PC-9 (cell line): ENCODE measurements at regions not wholly inside any gene's neighbourhood (a gene's known extent, or its start where the extent isn't known, plus 50 kb on each side); places are given as distances from the start of the nearest gene placed in this dataset.

Experiments used
- BruUV-seq: library from RNA; stranded (reverse); fragments of 400-500 nt; replicated peaks from 2 replicates; lab custom pipeline; 2021; lab: Mats Ljungman, UMichigan
- CTCF ChIA-PET: fragments of 300-600 bp; sonication (Branson Sonifier 250); formaldehyde crosslinking; loops from one replicate; lab custom pipeline; 2022; ENCODE audit warnings: antibody characterized with exemption; lab: Charles Lee
- POLR2A ChIA-PET: fragments of 300-600 bp; sonication (Branson Sonifier 250); formaldehyde crosslinking; loops from one replicate; lab custom pipeline; 2022; ENCODE audit warnings: antibody characterized with exemption; ENCODE audit not compliant: unreplicated experiment; lab: Charles Lee
- DNase-seq, 2 experiments: peaks; one replicate each; pipeline versions ENCODE4 v3.0.0 to v3.0.0-alpha.2; 2015 to 2022; ENCODE audit warnings: mixed read lengths in 1 of 2
- H2AFZ ChIP-seq: fragments of 200-600 bp; sonication (generic); 2 replicates; pipeline ENCODE4 v1.8.1; 2017; ENCODE audit warnings: antibody characterized with exemption
- H3F3A ChIP-seq: fragments of 200-600 bp; sonication (generic); 2 replicates; pipeline ENCODE4 v1.8.1; 2017; ENCODE audit warnings: antibody characterized with exemption, mild to moderate bottlenecking, low read depth; ENCODE audit not compliant: insufficient read depth
- H3K27ac ChIP-seq: fragments of 200-600 bp; sonication (generic); 2 replicates; pipeline ENCODE4 v1.6.1; 2016; ENCODE audit warnings: mixed run types
- H3K27me3 ChIP-seq: fragments of 200-600 bp; sonication (generic); 2 replicates; pipeline ENCODE4 v1.6.1; 2016; ENCODE audit warnings: low read depth, mixed run types; ENCODE audit not compliant: insufficient read depth
- H3K36me3 ChIP-seq: fragments of 200-600 bp; sonication (generic); 2 replicates; pipeline ENCODE4 v1.6.1; 2016; ENCODE audit warnings: low read depth, mixed run types
- H3K4me1 ChIP-seq: fragments of 200-600 bp; sonication (generic); replicated peaks from 2 replicates; pipeline ENCODE4 v1.6.1; 2016; ENCODE audit warnings: mixed run types; ENCODE audit not compliant: insufficient read depth
- H3K4me2 ChIP-seq: fragments of 200-600 bp; sonication (generic); 2 replicates; pipeline ENCODE4 v1.6.1; 2017; ENCODE audit warnings: mixed run types
- H3K4me3 ChIP-seq: fragments of 200-600 bp; sonication (generic); 2 replicates; pipeline ENCODE4 v1.6.1; 2016; ENCODE audit warnings: mixed run types
- H3K79me2 ChIP-seq: fragments of 200-600 bp; sonication (generic); 2 replicates; pipeline ENCODE4 v1.6.1; 2017; ENCODE audit warnings: low read depth, mixed run types
- H3K9me2 ChIP-seq: fragments of 200-600 bp; sonication (generic); 2 replicates; pipeline ENCODE4 v1.8.1; 2017; ENCODE audit warnings: mild to moderate bottlenecking; ENCODE audit not compliant: insufficient read depth
- H3K9me3 ChIP-seq: fragments of 200-600 bp; sonication (generic); 2 replicates; pipeline ENCODE4 v1.8.1; 2016; ENCODE audit warnings: low read depth; ENCODE audit not compliant: insufficient read depth
- H4K20me1 ChIP-seq: fragments of 200-600 bp; sonication (generic); 2 replicates; pipeline ENCODE4 v1.8.1; 2017; ENCODE audit not compliant: insufficient read depth
- EZH2 ChIP-seq: fragments of 200-600 bp; sonication (generic); IDR thresholded peaks from 2 replicates; pipeline ENCODE4 v1.8.0; 2017; ENCODE audit warnings: antibody characterized with exemption, low read depth
- intact Hi-C: fragments of 100-400 bp; cut with micrococcal nuclease; formaldehyde crosslinking; loops from one replicate; pipeline ENCODE4 v1.10.0; 2022; ENCODE audit not compliant: unreplicated experiment
- TF ChIP-seq, protein P1 (sequence below): fragments of 200-600 bp; sonication (generic); conservative IDR thresholded peaks from 2 replicates; pipeline ENCODE4 v1.6.1; 2017; ENCODE audit warnings: mixed run types, antibody characterized with exemption, mild to moderate bottlenecking, moderate library complexity

DNA sequence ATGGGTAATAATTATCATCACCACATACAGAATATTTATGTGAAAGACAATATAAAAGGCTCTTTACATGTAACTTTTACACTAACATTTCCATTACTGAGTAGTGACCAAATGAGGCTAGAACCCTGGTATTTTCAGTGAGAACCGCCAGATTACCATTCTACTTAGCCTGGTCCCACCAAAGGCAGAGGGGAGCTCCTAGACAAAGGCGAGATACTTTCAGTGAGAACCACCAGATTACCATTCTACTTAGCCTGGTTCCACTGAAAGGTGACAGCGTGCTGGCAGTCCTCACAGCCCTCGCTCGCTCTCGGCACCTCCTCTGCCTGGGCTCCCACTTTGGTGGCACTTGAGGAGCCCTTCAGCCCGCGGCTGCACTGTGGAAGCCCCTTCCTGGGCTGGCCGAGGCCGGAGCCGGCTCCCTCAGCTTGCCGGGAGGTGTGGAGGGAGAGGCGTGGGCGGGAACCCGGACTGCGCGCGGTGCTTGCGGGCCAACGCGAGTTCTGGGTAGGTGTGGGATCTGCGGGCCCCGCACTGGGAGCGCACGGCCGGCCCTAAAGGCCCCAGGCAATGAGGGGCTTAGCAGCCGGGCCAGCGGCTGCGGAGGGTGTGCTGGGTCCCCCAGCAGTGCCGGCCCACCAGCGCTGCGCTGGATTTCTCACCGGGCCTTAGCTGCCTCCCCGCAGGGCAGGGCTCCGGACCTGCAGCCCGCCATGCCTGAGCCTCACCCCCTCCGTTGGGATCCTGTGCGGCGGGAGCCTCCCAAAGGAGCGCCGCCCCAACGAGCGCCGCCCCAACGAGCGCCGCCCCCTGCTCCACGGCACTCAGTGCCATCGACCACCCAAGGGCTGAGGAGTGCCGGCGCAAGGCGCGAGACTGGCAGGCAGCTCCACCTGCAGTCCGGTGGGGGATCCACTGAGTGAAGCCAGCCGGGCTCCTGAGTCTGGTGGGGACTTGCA is 1276.1 kb downstream of the PCDH7 start:
- CTCF ChIA-PET: no interaction called here
- H3K9me2 ChIP-seq: no peaks in the 10 kb centered on the region
- POLR2A ChIA-PET: no interaction called here
- H2AFZ ChIP-seq: no peak overlapping the region
- no peaks in the 10 kb centered on the region for H3K4me1 ChIP-seq
- H3K36me3 ChIP-seq: no peaks in the 10 kb centered on the region
- no peaks in the 10 kb centered on the region for H3K27me3 ChIP-seq
- no peak for TF ChIP-seq EZH2
- TF ChIP-seq, protein P1, sequence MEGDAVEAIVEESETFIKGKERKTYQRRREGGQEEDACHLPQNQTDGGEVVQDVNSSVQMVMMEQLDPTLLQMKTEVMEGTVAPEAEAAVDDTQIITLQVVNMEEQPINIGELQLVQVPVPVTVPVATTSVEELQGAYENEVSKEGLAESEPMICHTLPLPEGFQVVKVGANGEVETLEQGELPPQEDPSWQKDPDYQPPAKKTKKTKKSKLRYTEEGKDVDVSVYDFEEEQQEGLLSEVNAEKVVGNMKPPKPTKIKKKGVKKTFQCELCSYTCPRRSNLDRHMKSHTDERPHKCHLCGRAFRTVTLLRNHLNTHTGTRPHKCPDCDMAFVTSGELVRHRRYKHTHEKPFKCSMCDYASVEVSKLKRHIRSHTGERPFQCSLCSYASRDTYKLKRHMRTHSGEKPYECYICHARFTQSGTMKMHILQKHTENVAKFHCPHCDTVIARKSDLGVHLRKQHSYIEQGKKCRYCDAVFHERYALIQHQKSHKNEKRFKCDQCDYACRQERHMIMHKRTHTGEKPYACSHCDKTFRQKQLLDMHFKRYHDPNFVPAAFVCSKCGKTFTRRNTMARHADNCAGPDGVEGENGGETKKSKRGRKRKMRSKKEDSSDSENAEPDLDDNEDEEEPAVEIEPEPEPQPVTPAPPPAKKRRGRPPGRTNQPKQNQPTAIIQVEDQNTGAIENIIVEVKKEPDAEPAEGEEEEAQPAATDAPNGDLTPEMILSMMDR: no peak
- no peaks in the 10 kb centered on the region for H3K9me3 ChIP-seq
- no peak overlapping the region for H3K4me3 ChIP-seq
- no peak overlapping the region for H3K4me2 ChIP-seq
- intact Hi-C loops: no loop called here
- no peaks in the 10 kb centered on the region for H4K20me1 ChIP-seq
- no peak for DNase-seq
- BruUV-seq: no TSS peak
- H3F3A ChIP-seq: no peaks in the 10 kb centered on the region
- H3K27ac ChIP-seq: no peak overlapping the region
- no peaks in the 10 kb centered on the region for H3K79me2 ChIP-seq

DNA sequence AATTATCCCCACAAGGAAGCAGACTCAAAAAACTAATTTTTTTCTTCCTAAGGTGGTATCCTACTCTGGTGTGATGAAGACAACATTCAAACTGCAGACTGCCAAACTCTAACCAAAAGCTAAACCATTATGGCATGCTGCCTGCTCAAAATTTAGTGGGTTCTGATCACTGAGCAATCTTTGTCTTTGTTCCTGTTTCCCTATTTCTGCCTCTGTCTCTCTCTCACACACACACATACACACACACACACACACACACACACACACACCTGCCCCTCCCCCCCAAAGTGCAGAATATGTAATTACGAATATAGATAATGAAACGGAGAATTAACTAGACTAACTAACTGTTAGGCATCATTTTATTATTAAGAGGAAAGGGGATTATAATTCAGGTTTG is 1278.6 kb downstream of the PCDH7 start:
- Histone ChIP-seq H3K79me2 (no peaks in the 10 kb centered on the region), H3K27ac (no peak overlapping the region), H2AFZ (no peak overlapping the region), H3K9me3 (no peaks in the 10 kb centered on the region), H3F3A (no peaks in the 10 kb centered on the region), H3K36me3 (no peaks in the 10 kb centered on the region), H3K9me2 (no peaks in the 10 kb centered on the region), H3K4me1 (0 out of 2 replicates have a peak, but pooled peaks cover 5% of the 10 kb centered on the region), H3K4me3 (no peak overlapping the region), H3K4me2 (no peak overlapping the region), H4K20me1 (no peaks in the 10 kb centered on the region), H3K27me3 (no peaks in the 10 kb centered on the region)
- no TSS peak for BruUV-seq
- no peak for DNase-seq
- intact Hi-C loops: no loop called here
- TF ChIP-seq, protein P1: no peak
- CTCF ChIA-PET: no interaction called here
- POLR2A ChIA-PET: no interaction called here

DNA sequence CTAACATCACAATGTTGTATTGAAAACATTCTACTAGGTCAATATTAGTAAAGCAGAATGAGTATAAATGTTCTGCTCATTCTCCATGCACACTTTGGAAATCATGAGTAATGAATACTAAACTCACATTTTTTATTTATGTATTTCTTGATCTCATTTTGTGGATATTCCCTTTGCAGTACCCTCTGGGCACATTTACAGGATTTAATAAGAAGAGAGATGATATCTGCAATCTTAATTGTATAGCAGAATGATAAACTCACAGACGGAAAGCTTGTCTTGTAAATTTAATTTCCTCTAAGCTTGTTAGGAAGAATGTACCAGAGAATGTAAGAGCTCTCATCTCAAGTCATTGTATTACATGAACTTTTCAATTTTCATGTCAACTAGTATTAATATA is 1279.7 kb downstream of the PCDH7 start:
- Histone ChIP-seq H3K36me3 (no peaks in the 10 kb centered on the region), H3K4me1 (0 out of 2 replicates have a peak, but pooled peaks cover 5% of the 10 kb centered on the region), H2AFZ (no peak overlapping the region), H3K4me3 (no peak overlapping the region), H3F3A (no peaks in the 10 kb centered on the region), H3K9me2 (no peaks in the 10 kb centered on the region), H4K20me1 (no peaks in the 10 kb centered on the region), H3K27ac (no peak overlapping the region), H3K79me2 (no peaks in the 10 kb centered on the region), H3K4me2 (no peak overlapping the region), H3K27me3 (no peaks in the 10 kb centered on the region), H3K9me3 (no peaks in the 10 kb centered on the region)
- ChIA-PET CTCF (no interaction called here), POLR2A (no interaction called here)
- no peak for TF ChIP-seq EZH2
- TF ChIP-seq, protein P1: no peak
- intact Hi-C loops: no loop called here
- no TSS peak for BruUV-seq
- DNase-seq: no peak
